ENCODE measurements at regions not wholly inside any gene's neighbourhood (a gene's known extent, or its start where the extent isn't known, plus 50 kb on each side); places are given as distances from the start of the nearest gene placed in this dataset.

GRCh38 chr4:156591679-156592078, 379.9 kb downstream of the PDGFC start:
- H3K4me3 ChIP-seq, result no peak overlapping the region
- no peak overlapping the region for H3K27ac ChIP-seq
- ATAC-seq (no peak), DNase-seq (no peak)
- TF ChIP-seq CTCF (IDR thresholded peaks at IDR 0.05), result no peak
- H3K27me3 ChIP-seq (ENCODE audit: low read depth), result no peaks in the 10 kb centered on the region
- H3K4me1 ChIP-seq, result no peaks in the 10 kb centered on the region
- no peaks in the 10 kb centered on the region for H3K36me3 ChIP-seq
- intact Hi-C loops (cut with DNase I), result no loop called here
- H3K9me3 ChIP-seq, result no peaks in the 10 kb centered on the region

- Histone ChIP-seq H3K4me3 (no peak overlapping the region), H3K4me1 (no peaks in the 10 kb centered on the region), H3K27me3 (ENCODE audit: low read depth) (no peaks in the 10 kb centered on the region), H3K27ac (no peak overlapping the region), H3K36me3 (no peaks in the 10 kb centered on the region), H3K9me3 (no peaks in the 10 kb centered on the region)
- DNase-seq, result no peak
- TF ChIP-seq CTCF (IDR thresholded peaks at IDR 0.05), result no peak
- intact Hi-C loops (cut with DNase I), result no loop called here
- ATAC-seq, result peak; percentile 56 to 61
Measured at GRCh38 chr4:156584100-156584499, 387.5 kb downstream of the PDGFC start.

DNA sequence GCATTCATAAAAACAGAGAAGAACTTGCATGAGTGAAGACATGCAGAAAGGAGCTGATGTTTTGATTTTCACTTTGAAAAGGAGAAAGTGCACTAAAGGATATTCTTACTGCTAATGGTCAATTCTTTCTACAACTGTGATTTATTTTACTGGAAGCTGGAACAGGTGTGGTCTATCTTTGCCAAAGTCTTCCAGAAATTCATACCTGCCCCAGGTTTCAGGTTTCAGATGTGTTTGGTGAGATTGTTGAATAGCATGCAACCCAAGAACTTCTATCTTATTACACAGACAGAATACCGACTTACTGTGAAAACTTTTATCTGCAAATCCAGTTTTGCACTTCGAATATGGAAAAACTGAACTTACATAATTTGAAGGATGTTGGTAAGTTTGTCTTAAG, 388.3 kb downstream of the PDGFC start:
- no peaks in the 10 kb centered on the region for H3K36me3 ChIP-seq
- no peak overlapping the region for H3K4me3 ChIP-seq
- no peak overlapping the region for H3K27ac ChIP-seq
- no peak for TF ChIP-seq CTCF (IDR thresholded peaks at IDR 0.05)
- H3K4me1 ChIP-seq, result no peaks in the 10 kb centered on the region
- DNase-seq (no peak), ATAC-seq (no peak)
- H3K27me3 ChIP-seq (ENCODE audit: low read depth), result no peaks in the 10 kb centered on the region
- intact Hi-C loops (cut with DNase I), result no loop called here
- H3K9me3 ChIP-seq, result no peaks in the 10 kb centered on the region

- ATAC-seq (no peak), DNase-seq (no peak)
- H3K27me3 ChIP-seq (ENCODE audit: low read depth), result no peaks in the 10 kb centered on the region
- H3K36me3 ChIP-seq, result no peaks in the 10 kb centered on the region
- intact Hi-C loops (cut with DNase I), result no loop called here
- H3K27ac ChIP-seq, result no peak overlapping the region
- no peaks in the 10 kb centered on the region for H3K9me3 ChIP-seq
- TF ChIP-seq CTCF (IDR thresholded peaks at IDR 0.05), result no peak
- no peaks in the 10 kb centered on the region for H3K4me1 ChIP-seq
- no peak overlapping the region for H3K4me3 ChIP-seq
Measured at GRCh38 chr4:156581282-156582063, 390.1 kb downstream of the PDGFC start.

DNA sequence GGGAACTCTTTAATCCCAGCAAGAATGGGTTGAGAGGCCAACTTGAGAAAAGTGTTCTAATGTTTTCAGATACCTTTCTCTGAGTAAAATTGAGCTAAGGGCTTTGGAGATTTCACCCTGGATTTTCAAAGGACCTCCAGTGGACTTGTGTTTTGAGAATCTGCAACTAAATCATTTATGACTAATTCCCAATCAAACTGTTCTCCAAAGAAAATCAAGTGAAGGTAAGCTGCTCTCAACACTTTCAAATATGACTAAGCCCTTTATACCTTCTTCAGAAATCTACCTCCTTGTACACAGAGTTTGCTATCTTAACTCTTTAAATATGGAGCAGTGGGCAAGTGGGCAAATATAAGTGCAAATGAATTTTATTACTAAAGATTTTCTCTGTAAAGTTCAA, 392.9 kb downstream of the PDGFC start:
- no peak for TF ChIP-seq CTCF (IDR thresholded peaks at IDR 0.05)
- intact Hi-C loops (cut with DNase I), result no loop called here
- ATAC-seq, result no peak
- no peaks in the 10 kb centered on the region for H3K27me3 ChIP-seq (ENCODE audit: low read depth)
- DNase-seq, result no peak
- no peak overlapping the region for H3K4me3 ChIP-seq
- H3K9me3 ChIP-seq, result no peaks in the 10 kb centered on the region
- H3K27ac ChIP-seq, result no peak overlapping the region
- H3K36me3 ChIP-seq, result no peaks in the 10 kb centered on the region
- H3K4me1 ChIP-seq, result no peaks in the 10 kb centered on the region
